PFSK-1 (cell line): ENCODE measurements at regions not wholly inside any gene's neighbourhood (a gene's known extent, or its start where the extent isn't known, plus 50 kb on each side); places are given as distances from the start of the nearest gene placed in this dataset.

Experiments
- FOXP2 ChIP-seq: optimal IDR thresholded peaks from 2 replicates; pipeline ENCODE3; 2011; ENCODE audit warnings: borderline replicate concordance, control low read depth, inconsistent platforms; ENCODE audit not compliant: insufficient read depth; ENCODE audit errors: extremely low read length, extremely low read depth
- POLR2AphosphoS5 ChIP-seq: IDR thresholded peaks from 2 replicates; pipeline ENCODE4 v1.6.1; 2012; ENCODE audit warnings: low read depth, mild to moderate bottlenecking, control low read depth, low read length, moderate library complexity
- SIN3A ChIP-seq: IDR thresholded peaks from 2 replicates; pipeline ENCODE4 v1.6.1; 2012; ENCODE audit warnings: mild to moderate bottlenecking, low read length, moderate library complexity, borderline replicate concordance; ENCODE audit not compliant: insufficient read depth
- TAF1 ChIP-seq: IDR thresholded peaks from 2 replicates; pipeline ENCODE4 v1.6.1; 2012; ENCODE audit warnings: low read length, control low read depth, borderline replicate concordance; ENCODE audit not compliant: insufficient read depth
- TF ChIP-seq, protein P1 (sequence below), 2 experiments: IDR thresholded peaks; 2 replicates each; pipeline versions ENCODE4 v1.6.1 to v1.8.0; 2011 to 2012; ENCODE audit warnings: low read depth in 2 of 2, low read length in 2 of 2, control low read depth in 1 of 2, inconsistent platforms in 1 of 2, mild to moderate bottlenecking in 1 of 2, moderate library complexity in 1 of 2; ENCODE audit not compliant: insufficient read depth in 1 of 2

DNA sequence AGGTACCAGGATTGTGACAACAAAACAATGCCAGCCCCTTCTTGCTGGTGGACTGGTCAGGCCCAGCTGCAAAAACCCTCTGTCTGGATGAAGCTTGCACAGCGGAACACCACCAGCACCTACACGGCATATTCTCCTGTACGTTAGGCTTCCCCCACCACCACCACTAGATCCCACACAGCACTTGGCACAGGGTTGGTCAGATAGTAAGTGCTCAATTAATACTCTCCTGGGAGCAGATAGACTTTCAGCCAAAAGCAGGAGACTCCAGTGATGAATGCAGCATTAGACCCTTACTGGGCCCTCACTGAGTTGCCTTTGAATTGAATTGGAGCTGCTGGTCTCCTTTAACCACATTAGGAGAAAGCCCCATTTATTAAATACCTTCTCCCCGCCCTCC, 97.9 kb downstream of the CPN2 start:
- TF ChIP-seq TAF1: no peak
- TF ChIP-seq SIN3A: no peak
- TF ChIP-seq POLR2AphosphoS5: no peak
- no peak for TF ChIP-seq FOXP2
- TF ChIP-seq, protein P1, sequence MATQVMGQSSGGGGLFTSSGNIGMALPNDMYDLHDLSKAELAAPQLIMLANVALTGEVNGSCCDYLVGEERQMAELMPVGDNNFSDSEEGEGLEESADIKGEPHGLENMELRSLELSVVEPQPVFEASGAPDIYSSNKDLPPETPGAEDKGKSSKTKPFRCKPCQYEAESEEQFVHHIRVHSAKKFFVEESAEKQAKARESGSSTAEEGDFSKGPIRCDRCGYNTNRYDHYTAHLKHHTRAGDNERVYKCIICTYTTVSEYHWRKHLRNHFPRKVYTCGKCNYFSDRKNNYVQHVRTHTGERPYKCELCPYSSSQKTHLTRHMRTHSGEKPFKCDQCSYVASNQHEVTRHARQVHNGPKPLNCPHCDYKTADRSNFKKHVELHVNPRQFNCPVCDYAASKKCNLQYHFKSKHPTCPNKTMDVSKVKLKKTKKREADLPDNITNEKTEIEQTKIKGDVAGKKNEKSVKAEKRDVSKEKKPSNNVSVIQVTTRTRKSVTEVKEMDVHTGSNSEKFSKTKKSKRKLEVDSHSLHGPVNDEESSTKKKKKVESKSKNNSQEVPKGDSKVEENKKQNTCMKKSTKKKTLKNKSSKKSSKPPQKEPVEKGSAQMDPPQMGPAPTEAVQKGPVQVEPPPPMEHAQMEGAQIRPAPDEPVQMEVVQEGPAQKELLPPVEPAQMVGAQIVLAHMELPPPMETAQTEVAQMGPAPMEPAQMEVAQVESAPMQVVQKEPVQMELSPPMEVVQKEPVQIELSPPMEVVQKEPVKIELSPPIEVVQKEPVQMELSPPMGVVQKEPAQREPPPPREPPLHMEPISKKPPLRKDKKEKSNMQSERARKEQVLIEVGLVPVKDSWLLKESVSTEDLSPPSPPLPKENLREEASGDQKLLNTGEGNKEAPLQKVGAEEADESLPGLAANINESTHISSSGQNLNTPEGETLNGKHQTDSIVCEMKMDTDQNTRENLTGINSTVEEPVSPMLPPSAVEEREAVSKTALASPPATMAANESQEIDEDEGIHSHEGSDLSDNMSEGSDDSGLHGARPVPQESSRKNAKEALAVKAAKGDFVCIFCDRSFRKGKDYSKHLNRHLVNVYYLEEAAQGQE (IDR thresholded peaks at IDR 0.05; ENCODE audit: insufficient read depth in 1 of 2, low read depth in 2 of 2, low read length in 2 of 2): no peak

DNA sequence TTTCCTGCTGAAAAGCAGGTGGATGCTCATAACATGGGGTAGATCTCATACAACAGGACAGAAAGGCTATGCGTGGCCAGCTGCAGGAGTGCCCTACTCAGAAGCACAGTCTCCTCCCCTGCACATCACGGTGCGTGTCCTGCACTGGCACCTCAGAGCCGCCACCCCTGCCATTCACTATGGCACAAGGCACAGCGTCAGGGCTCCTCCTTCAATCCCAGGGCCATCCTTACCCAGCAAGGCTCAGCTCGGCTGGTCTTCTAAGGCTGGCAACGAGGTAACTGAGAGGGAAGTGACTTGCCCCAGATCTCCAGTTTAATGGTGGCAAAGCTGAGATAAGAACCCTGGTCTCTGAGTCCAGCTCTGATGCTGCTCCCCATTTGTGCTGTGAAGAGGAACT, 97.1 kb downstream of the CPN2 start:
- no peak for TF ChIP-seq FOXP2
- TF ChIP-seq, protein P1 (IDR thresholded peaks at IDR 0.05; ENCODE audit: insufficient read depth in 1 of 2, low read depth in 2 of 2, low read length in 2 of 2): no peak
- no peak for TF ChIP-seq SIN3A
- TF ChIP-seq TAF1: no peak
- TF ChIP-seq POLR2AphosphoS5: no peak

DNA sequence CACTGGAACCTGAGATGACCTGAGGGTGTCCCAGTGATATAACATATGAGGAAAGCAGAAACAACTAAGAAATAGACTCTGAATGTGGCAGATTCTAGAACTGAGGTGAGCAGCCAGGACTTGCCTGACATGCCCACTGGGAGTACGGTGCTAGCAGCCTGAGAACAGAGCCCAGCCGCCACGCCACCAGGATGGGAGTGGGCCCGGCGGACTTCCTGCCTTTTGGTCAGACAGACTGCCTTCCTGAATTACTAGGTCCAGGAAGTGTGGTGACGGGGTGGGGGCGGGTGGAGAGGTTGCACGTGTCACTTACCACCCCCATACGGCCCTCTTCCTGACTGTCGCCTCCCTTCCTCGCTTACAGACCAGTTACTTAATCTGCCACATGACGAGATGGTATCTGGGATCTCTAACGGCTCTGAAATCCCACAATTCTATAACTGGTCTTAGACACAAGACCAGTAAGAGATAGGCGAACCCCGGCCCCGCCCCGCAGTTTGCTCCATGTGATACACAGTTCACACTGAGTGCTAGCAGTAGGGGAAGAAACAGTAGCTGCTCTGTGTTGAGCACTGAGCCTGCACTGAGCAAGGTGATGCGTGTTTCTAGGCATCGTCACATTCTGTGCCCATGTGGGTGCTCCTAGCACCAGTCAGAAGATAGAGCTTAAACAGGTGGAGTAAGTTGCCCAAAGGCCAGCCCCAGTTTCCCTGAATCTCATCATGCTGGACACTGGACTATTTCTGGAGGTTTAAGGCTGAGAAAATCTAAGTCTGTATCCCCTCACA, 95.7 kb downstream of the CPN2 start:
- TF ChIP-seq, protein P1 (IDR thresholded peaks at IDR 0.05; ENCODE audit: insufficient read depth in 1 of 2, low read depth in 2 of 2, low read length in 2 of 2): peak in 1 of 2 experiments; percentile 40; a peak in 1 of 4 replicates
- 0 out of 2 replicates have a peak, but pooled peaks have one; percentile 54 for TF ChIP-seq TAF1
- peak; percentile 44; the same call in 1 of the 2 replicates for TF ChIP-seq POLR2AphosphoS5
- no peak for TF ChIP-seq FOXP2
- TF ChIP-seq SIN3A: peak; percentile 83; the same call in 1 of the 2 replicates

DNA sequence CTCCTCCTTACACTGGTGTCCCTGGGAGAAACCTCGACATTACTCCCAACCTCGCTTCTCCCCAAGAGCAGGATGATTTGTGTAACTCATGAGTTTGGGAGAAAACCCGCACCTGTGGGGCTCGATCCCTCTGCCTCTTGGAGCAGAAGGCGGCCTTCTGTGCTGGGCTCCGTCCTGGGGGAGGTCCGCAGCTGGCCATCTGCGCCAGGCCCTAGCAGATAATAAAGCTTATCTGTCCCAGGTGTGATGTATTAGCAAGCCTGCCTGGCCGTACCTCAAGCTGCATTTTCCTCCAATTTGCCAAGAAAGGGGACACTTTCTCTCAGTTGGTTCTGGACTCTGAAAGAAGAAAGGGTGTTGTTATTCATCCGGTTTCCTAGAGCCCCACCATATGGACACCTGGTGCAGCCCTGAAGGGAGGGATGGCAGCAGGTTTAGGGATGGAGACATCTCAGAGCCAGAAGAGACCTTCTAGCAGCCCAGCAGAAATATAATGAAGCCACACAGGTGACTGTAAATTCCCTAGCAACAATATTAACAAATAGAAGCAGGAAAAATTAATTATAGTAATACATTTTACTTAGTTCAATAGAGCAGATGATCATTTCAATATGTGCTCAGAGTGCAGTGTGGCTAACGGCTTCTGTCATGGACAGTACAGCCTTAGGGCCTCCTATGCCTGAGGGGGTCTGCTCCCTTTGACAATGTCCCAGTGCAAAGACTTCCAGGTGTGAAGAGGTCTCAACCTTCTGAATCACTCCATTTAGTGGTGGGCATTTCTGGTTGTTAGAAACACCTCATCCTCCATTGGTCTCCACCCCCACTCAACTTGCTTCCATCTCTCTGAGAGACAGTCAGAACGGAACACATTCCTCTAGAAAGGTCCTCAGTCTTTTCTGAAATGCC, 94.8 kb downstream of the CPN2 start:
- TF ChIP-seq POLR2AphosphoS5 (no peak), SIN3A (no peak), FOXP2 (no peak), TAF1 (no peak)
- TF ChIP-seq, protein P1 (IDR thresholded peaks at IDR 0.05; ENCODE audit: insufficient read depth in 1 of 2, low read depth in 2 of 2, low read length in 2 of 2): no peak
